K562 (cell line): ENCODE measurements at regions not wholly inside any gene's neighbourhood (a gene's known extent, or its start where the extent isn't known, plus 50 kb on each side); places are given as distances from the start of the nearest gene placed in this dataset.

Experiments
- ADNP ChIP-seq: fragments of 200-800 bp; sonication (Bioruptor generic); IDR thresholded peaks from 2 replicates; pipeline ENCODE4 v1.6.1; 2016; ENCODE audit warnings: missing genetic modification characterization, missing compliant biosample characterization
- ASH1L ChIP-seq: fragments of 450-650 bp; IDR thresholded peaks from 2 replicates; pipeline ENCODE4 v1.6.1; 2018; ENCODE audit warnings: borderline replicate concordance, mild to moderate bottlenecking, low read depth; ENCODE audit not compliant: partially characterized antibody
- CEBPB ChIP-seq: fragments of 450-650 bp; IDR thresholded peaks from 2 replicates; pipeline ENCODE4 v1.6.1; 2016; ENCODE audit warnings: missing genetic modification characterization, missing compliant biosample characterization
- CEBPG ChIP-seq, 3 experiments: fragments of 200-800 bp in 1 of 3; sonication (Bioruptor generic) in 1 of 3; sonication (generic) in 1 of 3; formaldehyde crosslinking in 1 of 3; IDR thresholded peaks in 2 of 3; conservative IDR thresholded peaks in 1 of 3; 2 replicates each; pipeline versions ENCODE4 v1.6.1 to v1.8.0; 2016 to 2022; ENCODE audit warnings: missing compliant biosample characterization in 2 of 3, missing genetic modification characterization in 2 of 3, mild to moderate bottlenecking in 1 of 3, missing genetic modification reagents in 1 of 3
- HEY1 ChIP-seq: fragments of 250-450 bp; sonication (Bioruptor Pico); IDR thresholded peaks from 2 replicates; pipeline ENCODE4 v1.5.0; 2020; ENCODE audit warnings: mild to moderate bottlenecking, moderate library complexity, borderline replicate concordance
- IRF2 ChIP-seq: sonication (generic); formaldehyde crosslinking; IDR thresholded peaks from 2 replicates; pipeline ENCODE4 v1.8.1; 2022; ENCODE audit warnings: mild to moderate bottlenecking, missing genetic modification reagents
- KAT2B ChIP-seq: IDR thresholded peaks from one replicate; pipeline ENCODE4 v1.6.1; 2012; ENCODE audit warnings: low read depth, mild to moderate bottlenecking, control low read depth, inconsistent platforms, low read length, moderate library complexity
- KLF13 ChIP-seq: fragments of 450-650 bp; IDR thresholded peaks from 2 replicates; pipeline ENCODE4 v1.6.1; 2016; ENCODE audit warnings: missing genetic modification characterization, low read depth, mild to moderate bottlenecking, missing compliant biosample characterization, moderate library complexity, borderline replicate concordance
- MTA2 ChIP-seq: fragments of 450-650 bp; IDR thresholded peaks from 2 replicates; pipeline ENCODE4 v1.6.1; 2016; ENCODE audit warnings: low read depth
- PRPF4 ChIP-seq: fragments of 200-400 bp; formaldehyde crosslinking; IDR thresholded peaks from one replicate; pipeline ENCODE4 v1.6.1; 2017; ENCODE audit warnings: low read length, low read depth, mild to moderate bottlenecking; ENCODE audit not compliant: insufficient read depth, poor library complexity, severe bottlenecking
- PYGO2 ChIP-seq: fragments of 450-650 bp; IDR thresholded peaks from 2 replicates; pipeline ENCODE4 v1.6.1; 2016; ENCODE audit warnings: mild to moderate bottlenecking, missing genetic modification characterization, moderate library complexity, missing compliant biosample characterization
- SMARCA4 ChIP-seq: fragments of 450-650 bp; IDR thresholded peaks from 2 replicates; pipeline ENCODE4 v1.6.1; 2016
- TAF1 ChIP-seq: IDR thresholded peaks from 2 replicates; pipeline ENCODE4 v1.6.1; 2011; ENCODE audit warnings: mild to moderate bottlenecking, low read length, moderate library complexity; ENCODE audit not compliant: insufficient read depth, control insufficient read depth, severe bottlenecking; ENCODE audit errors: extremely low read depth
- ZNF3 ChIP-seq: fragments of 250-450 bp; sonication (Bioruptor Pico); IDR thresholded peaks from 2 replicates; pipeline ENCODE4 v1.5.0; 2021; ENCODE audit warnings: mild to moderate bottlenecking, moderate library complexity
- ZNF583 ChIP-seq: fragments of 250-450 bp; sonication (Bioruptor Pico); IDR thresholded peaks from 2 replicates; pipeline ENCODE4 v1.4.0; 2020
- TF ChIP-seq, protein P1 (sequence below): sonication (generic); formaldehyde crosslinking; IDR thresholded peaks from 2 replicates; pipeline ENCODE4 v1.8.0; 2022; ENCODE audit warnings: mild to moderate bottlenecking, missing genetic modification reagents
- TF ChIP-seq, protein P2 (sequence below): fragments of 200-400 bp; formaldehyde crosslinking; IDR thresholded peaks from 2 replicates; pipeline ENCODE4 v1.6.1; 2017; ENCODE audit warnings: mild to moderate bottlenecking, low read depth, low read length, moderate library complexity
- TF ChIP-seq, protein P3 (sequence below): fragments of 250-450 bp; sonication (Bioruptor Pico); IDR thresholded peaks from 2 replicates; pipeline ENCODE4 v1.5.0; 2020; ENCODE audit warnings: mild to moderate bottlenecking, borderline replicate concordance
- TF ChIP-seq, protein P4 (sequence below): fragments of 450-650 bp; IDR thresholded peaks from 2 replicates; pipeline ENCODE4 v1.6.1; 2018; ENCODE audit not compliant: partially characterized antibody

DNA sequence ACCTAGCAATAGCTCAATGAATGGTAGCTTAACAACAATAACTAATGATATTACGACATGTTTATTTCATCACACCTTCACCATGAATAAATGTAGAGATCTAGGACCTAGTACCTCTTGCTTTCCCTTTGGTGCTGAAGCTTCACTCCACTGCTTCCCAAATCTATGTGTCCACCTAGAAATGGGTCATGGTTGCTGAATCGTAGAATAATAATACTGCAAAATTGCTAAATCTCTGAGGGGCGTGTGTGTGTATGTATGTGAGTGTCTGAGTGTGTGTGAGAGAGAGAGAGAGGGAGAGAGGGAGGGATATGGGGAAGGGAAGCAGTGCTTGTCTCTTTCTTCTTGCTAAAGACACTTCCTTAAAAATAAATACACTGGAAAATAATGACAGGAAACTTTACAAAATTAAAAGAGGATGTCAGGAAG lies 109.3 kb upstream of the BMP2K start (continued):
- peak; percentile 91 for TF ChIP-seq CEBPB (tag)
- TF ChIP-seq, protein P1, sequence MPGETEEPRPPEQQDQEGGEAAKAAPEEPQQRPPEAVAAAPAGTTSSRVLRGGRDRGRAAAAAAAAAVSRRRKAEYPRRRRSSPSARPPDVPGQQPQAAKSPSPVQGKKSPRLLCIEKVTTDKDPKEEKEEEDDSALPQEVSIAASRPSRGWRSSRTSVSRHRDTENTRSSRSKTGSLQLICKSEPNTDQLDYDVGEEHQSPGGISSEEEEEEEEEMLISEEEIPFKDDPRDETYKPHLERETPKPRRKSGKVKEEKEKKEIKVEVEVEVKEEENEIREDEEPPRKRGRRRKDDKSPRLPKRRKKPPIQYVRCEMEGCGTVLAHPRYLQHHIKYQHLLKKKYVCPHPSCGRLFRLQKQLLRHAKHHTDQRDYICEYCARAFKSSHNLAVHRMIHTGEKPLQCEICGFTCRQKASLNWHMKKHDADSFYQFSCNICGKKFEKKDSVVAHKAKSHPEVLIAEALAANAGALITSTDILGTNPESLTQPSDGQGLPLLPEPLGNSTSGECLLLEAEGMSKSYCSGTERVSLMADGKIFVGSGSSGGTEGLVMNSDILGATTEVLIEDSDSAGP, result no peak
- no peak for TF ChIP-seq CEBPG (CRISPR knock-in tag; IDR thresholded peaks at IDR 0.05)
- TF ChIP-seq CEBPG (tag; conservative IDR thresholded peaks at IDR 0.05 in 1 of 2, IDR thresholded peaks at IDR 0.05 in 1 of 2), result peak in 1 of 2 experiments; percentile 60; a peak in 1 of 4 replicates
- no peak for TF ChIP-seq IRF2 (CRISPR knock-in tag)
- TF ChIP-seq KLF13 (tag), result no peak
- TF ChIP-seq, protein P2, sequence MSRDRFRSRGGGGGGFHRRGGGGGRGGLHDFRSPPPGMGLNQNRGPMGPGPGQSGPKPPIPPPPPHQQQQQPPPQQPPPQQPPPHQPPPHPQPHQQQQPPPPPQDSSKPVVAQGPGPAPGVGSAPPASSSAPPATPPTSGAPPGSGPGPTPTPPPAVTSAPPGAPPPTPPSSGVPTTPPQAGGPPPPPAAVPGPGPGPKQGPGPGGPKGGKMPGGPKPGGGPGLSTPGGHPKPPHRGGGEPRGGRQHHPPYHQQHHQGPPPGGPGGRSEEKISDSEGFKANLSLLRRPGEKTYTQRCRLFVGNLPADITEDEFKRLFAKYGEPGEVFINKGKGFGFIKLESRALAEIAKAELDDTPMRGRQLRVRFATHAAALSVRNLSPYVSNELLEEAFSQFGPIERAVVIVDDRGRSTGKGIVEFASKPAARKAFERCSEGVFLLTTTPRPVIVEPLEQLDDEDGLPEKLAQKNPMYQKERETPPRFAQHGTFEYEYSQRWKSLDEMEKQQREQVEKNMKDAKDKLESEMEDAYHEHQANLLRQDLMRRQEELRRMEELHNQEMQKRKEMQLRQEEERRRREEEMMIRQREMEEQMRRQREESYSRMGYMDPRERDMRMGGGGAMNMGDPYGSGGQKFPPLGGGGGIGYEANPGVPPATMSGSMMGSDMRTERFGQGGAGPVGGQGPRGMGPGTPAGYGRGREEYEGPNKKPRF, result no peak
- TF ChIP-seq ASH1L, result no peak
- no peak for TF ChIP-seq ADNP (tag)
- TF ChIP-seq, protein P3, sequence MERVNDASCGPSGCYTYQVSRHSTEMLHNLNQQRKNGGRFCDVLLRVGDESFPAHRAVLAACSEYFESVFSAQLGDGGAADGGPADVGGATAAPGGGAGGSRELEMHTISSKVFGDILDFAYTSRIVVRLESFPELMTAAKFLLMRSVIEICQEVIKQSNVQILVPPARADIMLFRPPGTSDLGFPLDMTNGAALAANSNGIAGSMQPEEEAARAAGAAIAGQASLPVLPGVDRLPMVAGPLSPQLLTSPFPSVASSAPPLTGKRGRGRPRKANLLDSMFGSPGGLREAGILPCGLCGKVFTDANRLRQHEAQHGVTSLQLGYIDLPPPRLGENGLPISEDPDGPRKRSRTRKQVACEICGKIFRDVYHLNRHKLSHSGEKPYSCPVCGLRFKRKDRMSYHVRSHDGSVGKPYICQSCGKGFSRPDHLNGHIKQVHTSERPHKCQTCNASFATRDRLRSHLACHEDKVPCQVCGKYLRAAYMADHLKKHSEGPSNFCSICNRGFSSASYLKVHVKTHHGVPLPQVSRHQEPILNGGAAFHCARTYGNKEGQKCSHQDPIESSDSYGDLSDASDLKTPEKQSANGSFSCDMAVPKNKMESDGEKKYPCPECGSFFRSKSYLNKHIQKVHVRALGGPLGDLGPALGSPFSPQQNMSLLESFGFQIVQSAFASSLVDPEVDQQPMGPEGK, result no peak
- TF ChIP-seq MTA2, result 0 out of 2 replicates have a peak, but pooled peaks have one; percentile 8
- TF ChIP-seq ZNF3 (CRISPR knock-in tag), result no peak
- TF ChIP-seq PYGO2 (tag), result no peak
- 0 out of 2 replicates have a peak, but pooled peaks have one; percentile 23 for TF ChIP-seq SMARCA4
- TF ChIP-seq, protein P4, sequence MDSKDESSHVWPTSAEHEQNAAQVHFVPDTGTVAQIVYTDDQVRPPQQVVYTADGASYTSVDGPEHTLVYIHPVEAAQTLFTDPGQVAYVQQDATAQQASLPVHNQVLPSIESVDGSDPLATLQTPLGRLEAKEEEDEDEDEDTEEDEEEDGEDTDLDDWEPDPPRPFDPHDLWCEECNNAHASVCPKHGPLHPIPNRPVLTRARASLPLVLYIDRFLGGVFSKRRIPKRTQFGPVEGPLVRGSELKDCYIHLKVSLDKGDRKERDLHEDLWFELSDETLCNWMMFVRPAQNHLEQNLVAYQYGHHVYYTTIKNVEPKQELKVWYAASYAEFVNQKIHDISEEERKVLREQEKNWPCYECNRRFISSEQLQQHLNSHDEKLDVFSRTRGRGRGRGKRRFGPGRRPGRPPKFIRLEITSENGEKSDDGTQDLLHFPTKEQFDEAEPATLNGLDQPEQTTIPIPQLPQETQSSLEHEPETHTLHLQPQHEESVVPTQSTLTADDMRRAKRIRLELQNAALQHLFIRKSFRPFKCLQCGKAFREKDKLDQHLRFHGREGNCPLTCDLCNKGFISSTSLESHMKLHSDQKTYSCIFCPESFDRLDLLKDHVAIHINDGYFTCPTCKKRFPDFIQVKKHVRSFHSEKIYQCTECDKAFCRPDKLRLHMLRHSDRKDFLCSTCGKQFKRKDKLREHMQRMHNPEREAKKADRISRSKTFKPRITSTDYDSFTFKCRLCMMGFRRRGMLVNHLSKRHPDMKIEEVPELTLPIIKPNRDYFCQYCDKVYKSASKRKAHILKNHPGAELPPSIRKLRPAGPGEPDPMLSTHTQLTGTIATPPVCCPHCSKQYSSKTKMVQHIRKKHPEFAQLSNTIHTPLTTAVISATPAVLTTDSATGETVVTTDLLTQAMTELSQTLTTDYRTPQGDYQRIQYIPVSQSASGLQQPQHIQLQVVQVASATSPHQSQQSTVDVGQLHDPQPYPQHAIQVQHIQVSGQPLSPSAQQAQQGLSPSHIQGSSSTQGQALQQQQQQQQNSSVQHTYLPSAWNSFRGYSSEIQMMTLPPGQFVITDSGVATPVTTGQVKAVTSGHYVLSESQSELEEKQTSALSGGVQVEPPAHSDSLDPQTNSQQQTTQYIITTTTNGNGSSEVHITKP, result no peak
- no peak for TF ChIP-seq HEY1
- TF ChIP-seq PRPF4, result no peak
- no peak for TF ChIP-seq TAF1
- TF ChIP-seq ZNF583 (CRISPR knock-in tag), result no peak
- no peak for TF ChIP-seq KAT2B
